Choroid plexus epithelial cell (primary cell): ENCODE measurements at regions not wholly inside any gene's neighbourhood (a gene's known extent, or its start where the extent isn't known, plus 50 kb on each side); places are given as distances from the start of the nearest gene placed in this dataset.

ENCODE experiments used
- DNase-seq: peaks from one replicate; pipeline ENCODE4 v3.0.0-alpha.2; 2010; ENCODE audit warnings: low read depth
- H3K4me3 ChIP-seq: 2 replicates; pipeline ENCODE4 v1.5.1; 2011; ENCODE audit warnings: low read depth, mild to moderate bottlenecking, control low read depth, low read length, moderate library complexity
- CTCF ChIP-seq: conservative IDR thresholded peaks from 2 replicates; pipeline ENCODE4 v1.5.1; 2011; ENCODE audit warnings: low read depth, mild to moderate bottlenecking, control low read depth, inconsistent platforms, low read length, moderate library complexity

- no peak for TF ChIP-seq CTCF
Measured at GRCh38 chr2:120616261-120616660, 119.4 kb upstream of the GLI2 start.

GRCh38 chr2:120617055-120617454 is 118.6 kb upstream of the GLI2 start:
- no peak for TF ChIP-seq CTCF
- no peak for DNase-seq
- H3K4me3 ChIP-seq: no peak overlapping the region

More at GRCh38 chr2:120616261-120616660, 119.4 kb upstream of the GLI2 start:
- no peak for DNase-seq
- H3K4me3 ChIP-seq: no peak overlapping the region

- H3K4me3 ChIP-seq: no peak overlapping the region
- DNase-seq: no peak
- TF ChIP-seq CTCF: no peak
Measured at GRCh38 chr2:120618830-120619229, 116.8 kb upstream of the GLI2 start.

- H3K4me3 ChIP-seq: no peak overlapping the region
- no peak for TF ChIP-seq CTCF
- DNase-seq: no peak
Measured at GRCh38 chr2:120619579-120619978, 116.1 kb upstream of the GLI2 start.

GRCh38 chr2:120620025-120620793 is 115.5 kb upstream of the GLI2 start:
- DNase-seq: peak; percentile 55
- TF ChIP-seq CTCF: no peak

GRCh38 chr2:120622159-120622869 is 113.4 kb upstream of the GLI2 start:
- no peak for DNase-seq
- TF ChIP-seq CTCF: no peak
- H3K4me3 ChIP-seq: no peak overlapping the region

More at GRCh38 chr2:120620025-120620793, 115.5 kb upstream of the GLI2 start:
- no peak overlapping the region for H3K4me3 ChIP-seq
